Transverse colon (tissue), 4 donors: ENCODE measurements at regions not wholly inside any gene's neighbourhood (a gene's known extent, or its start where the extent isn't known, plus 50 kb on each side); places are given as distances from the start of the nearest gene placed in this dataset.

ENCODE experiments used
- DNase-seq: peaks from one replicate; pipeline ENCODE4 v3.0.0-alpha.2; 2019
- H3K27ac ChIP-seq, 4 donors: fragments of 200-600 bp; sonication (generic); 2 replicates each; pipeline ENCODE4 v1.5.1; 2016 to 2018; ENCODE audit warnings: inconsistent platforms in 4 of 4
- H3K27me3 ChIP-seq: fragments of 200-600 bp; sonication (generic); 2 replicates; pipeline ENCODE4 v1.5.1; 2017; ENCODE audit warnings: inconsistent platforms
- H3K36me3 ChIP-seq, 4 donors: fragments of 200-600 bp; sonication (generic); 2 replicates each; pipeline ENCODE4 v1.5.1; 2017 to 2019; ENCODE audit warnings: inconsistent platforms in 4 of 4
- H3K4me1 ChIP-seq, 4 donors: fragments of 200-600 bp; sonication (generic); 2 replicates each; pipeline ENCODE4 v1.5.1; 2017 to 2020; ENCODE audit warnings: inconsistent platforms in 4 of 4
- H3K4me3 ChIP-seq, 4 donors: fragments of 200-600 bp; sonication (generic); 1 replicate in 1 of 4; 2 replicates in 3 of 4; pipeline versions ENCODE4 v1.5.1 to v1.6.1; 2017 to 2019; ENCODE audit warnings: inconsistent platforms in 4 of 4
- H3K9me3 ChIP-seq, 2 donors: fragments of 200-600 bp; sonication (generic); 2 replicates each; pipeline ENCODE4 v1.5.1; 2017 to 2019; ENCODE audit warnings: inconsistent platforms in 2 of 2
- EP300 ChIP-seq: sonication (generic); formaldehyde crosslinking; IDR thresholded peaks from one replicate; pipeline ENCODE4 v1.6.1; 2017; ENCODE audit warnings: antibody characterized with exemption, low read depth
- POLR2A ChIP-seq: fragments of 450-650 bp; IDR thresholded peaks from one replicate; pipeline ENCODE4 v1.6.1; 2016; ENCODE audit warnings: antibody characterized with exemption, mild to moderate bottlenecking, moderate library complexity
- POLR2AphosphoS5 ChIP-seq, 3 donors: sonication (generic); formaldehyde crosslinking; IDR thresholded peaks; one replicate each; pipeline ENCODE4 v1.6.1; 2016; ENCODE audit warnings: antibody characterized with exemption in 3 of 3
- WGBS, 2 donors: methylation state at CpG; one replicate each; pipeline ENCODE4 v1.1.5; 2018; ENCODE audit warnings: low coverage in 1 of 2; 5-methylcytosine and 5-hydroxymethylcytosine counted together
- in situ Hi-C, 4 donors: fragments of 200-750 bp; cut with MboI; loops; one replicate each; pipeline versions ENCODE4 v1.15.0 to v1.15.1; 2017; ENCODE audit warnings: low sequenced_read_pairs in 3 of 4, low pct_ligation_motif_present in 1 of 4, low pct_unique_long_range_greater_than_20kb in 1 of 4
- intact Hi-C: fragments of 100-400 bp; cut with DNase I; formaldehyde crosslinking; loops from one replicate; pipeline ENCODE4 v1.15.1; 2023; ENCODE audit warnings: low total_unique reads
- TF ChIP-seq, protein P1 (sequence below), 5 experiments: fragments of 200-600 bp in 3 of 5; fragments of 450-650 bp in 2 of 5; sonication (generic) in 3 of 5; IDR thresholded peaks; 1 replicate in 2 of 5; 2 replicates in 3 of 5; pipeline ENCODE4 v1.5.1; 2016 to 2017; ENCODE audit warnings: antibody characterized with exemption in 5 of 5, inconsistent platforms in 3 of 5, mild to moderate bottlenecking in 2 of 5, moderate library complexity in 1 of 5

DNA sequence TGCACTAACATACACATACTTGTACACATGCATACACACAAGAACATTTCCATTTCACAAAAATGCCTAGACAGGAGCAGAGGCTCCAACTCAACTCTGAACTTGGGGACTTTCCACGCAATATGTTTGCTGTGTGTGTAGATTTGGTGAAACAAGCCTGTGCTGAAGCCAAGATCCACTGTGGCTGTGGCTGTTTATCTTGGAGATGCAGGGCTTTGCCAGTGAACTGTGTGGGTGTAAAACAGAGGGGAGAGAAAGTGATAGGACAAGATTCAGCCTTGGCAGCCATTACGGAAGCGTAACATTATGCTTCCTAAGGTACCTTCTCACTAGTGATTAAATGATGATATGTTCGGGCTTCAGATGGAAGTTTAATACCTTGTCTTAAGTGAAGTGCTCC lies 73.2 kb upstream of the MBNL2 start:
- Histone ChIP-seq H3K36me3 (no peaks in the 10 kb centered on the region), H3K27ac (no peak overlapping the region), H3K4me1 (peaks cover 0 to under 1% (median 0%) of the 10 kb centered on the region in 4 donors), H3K9me3 (no peaks in the 10 kb centered on the region), H3K27me3 (no peaks in the 10 kb centered on the region), H3K4me3 (no peak overlapping the region)
- no peak for TF ChIP-seq POLR2A
- TF ChIP-seq, protein P1, sequence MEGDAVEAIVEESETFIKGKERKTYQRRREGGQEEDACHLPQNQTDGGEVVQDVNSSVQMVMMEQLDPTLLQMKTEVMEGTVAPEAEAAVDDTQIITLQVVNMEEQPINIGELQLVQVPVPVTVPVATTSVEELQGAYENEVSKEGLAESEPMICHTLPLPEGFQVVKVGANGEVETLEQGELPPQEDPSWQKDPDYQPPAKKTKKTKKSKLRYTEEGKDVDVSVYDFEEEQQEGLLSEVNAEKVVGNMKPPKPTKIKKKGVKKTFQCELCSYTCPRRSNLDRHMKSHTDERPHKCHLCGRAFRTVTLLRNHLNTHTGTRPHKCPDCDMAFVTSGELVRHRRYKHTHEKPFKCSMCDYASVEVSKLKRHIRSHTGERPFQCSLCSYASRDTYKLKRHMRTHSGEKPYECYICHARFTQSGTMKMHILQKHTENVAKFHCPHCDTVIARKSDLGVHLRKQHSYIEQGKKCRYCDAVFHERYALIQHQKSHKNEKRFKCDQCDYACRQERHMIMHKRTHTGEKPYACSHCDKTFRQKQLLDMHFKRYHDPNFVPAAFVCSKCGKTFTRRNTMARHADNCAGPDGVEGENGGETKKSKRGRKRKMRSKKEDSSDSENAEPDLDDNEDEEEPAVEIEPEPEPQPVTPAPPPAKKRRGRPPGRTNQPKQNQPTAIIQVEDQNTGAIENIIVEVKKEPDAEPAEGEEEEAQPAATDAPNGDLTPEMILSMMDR (IDR thresholded peaks at IDR 0.05), result no peak
- TF ChIP-seq POLR2AphosphoS5 (IDR thresholded peaks at IDR 0.05), result no peak
- whole genome bisulfite sequencing, 2 donors, result 88 to 94% methylated on average over 3 to 4 of the region's 4 CpGs
- in situ Hi-C loops, result no loop called here
- no peak for DNase-seq
- intact Hi-C loops, result no loop called here

DNA sequence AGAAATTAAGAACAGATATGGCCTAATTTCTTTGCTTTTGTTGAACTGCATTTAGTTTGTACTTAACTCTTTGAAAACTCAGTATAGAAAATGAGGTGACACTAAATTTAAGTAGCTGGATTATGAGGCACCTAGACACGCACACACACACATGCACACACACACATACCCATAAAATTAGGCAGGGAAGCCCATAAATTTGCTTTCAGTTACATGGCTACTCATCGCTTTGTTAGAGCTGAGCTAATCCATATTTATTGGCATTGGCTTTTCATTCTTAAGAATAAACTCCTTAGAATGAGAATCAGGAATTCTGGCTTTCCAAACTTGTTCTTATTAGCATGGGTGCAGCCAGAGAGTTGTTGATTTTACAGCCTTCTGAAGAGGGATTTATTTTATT lies 61.7 kb upstream of the MBNL2 start:
- no peaks in the 10 kb centered on the region for H3K36me3 ChIP-seq
- in situ Hi-C loops, result no loop called here
- intact Hi-C loops, result no loop called here
- DNase-seq, result no peak
- peaks cover 0 to 2% (median 0%) of the 10 kb centered on the region in 4 donors for H3K4me1 ChIP-seq
- no peak overlapping the region for H3K4me3 ChIP-seq
- 84 to 98% methylated on average over 2 of the region's 2 CpGs for WGBS, 2 donors
- H3K27ac ChIP-seq, result no peak overlapping the region
- no peaks in the 10 kb centered on the region for H3K9me3 ChIP-seq
- TF ChIP-seq, protein P1 (IDR thresholded peaks at IDR 0.05), result no peak
- TF ChIP-seq POLR2AphosphoS5 (IDR thresholded peaks at IDR 0.05) (no peak), EP300 (no peak), POLR2A (no peak)
- no peaks in the 10 kb centered on the region for H3K27me3 ChIP-seq

DNA sequence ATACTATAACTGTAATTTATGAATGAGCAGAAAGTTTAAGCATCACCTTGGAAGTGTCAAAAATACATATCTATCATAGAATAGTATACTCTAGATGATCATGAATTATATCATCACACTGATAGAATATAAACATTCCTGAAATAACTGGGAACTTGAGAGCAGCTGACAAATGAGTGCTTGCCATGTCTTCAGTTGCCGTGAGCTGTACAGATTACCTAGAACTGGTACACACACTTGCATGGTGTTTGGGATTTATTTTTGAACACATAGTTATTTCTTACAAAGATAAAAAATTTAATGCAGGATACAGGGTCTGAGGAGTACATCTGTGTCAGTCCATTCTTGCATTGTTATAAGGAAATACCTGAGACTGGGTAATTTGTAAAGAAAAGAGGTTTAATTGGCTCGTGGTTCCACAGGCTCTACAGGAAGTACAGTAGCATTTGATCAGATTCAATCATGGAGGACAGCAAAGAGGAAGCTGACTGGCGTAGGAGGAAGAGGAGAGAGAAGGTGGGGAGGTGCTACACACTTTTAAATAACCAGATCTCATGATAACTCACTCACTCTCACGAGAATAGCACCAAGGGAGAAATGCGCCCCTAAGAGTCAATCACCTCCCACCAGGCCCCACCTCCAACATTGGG lies 60.4 kb upstream of the MBNL2 start:
- 85 to 93% methylated on average over 3 to 5 of the region's 5 CpGs for WGBS, 2 donors
- H3K4me1 ChIP-seq, result peaks cover 0 to 8% (median 0%) of the 10 kb centered on the region in 4 donors
- H3K36me3 ChIP-seq, result no peaks in the 10 kb centered on the region
- no peak overlapping the region for H3K27ac ChIP-seq
- DNase-seq, result no peak
- intact Hi-C loops, result no loop called here
- H3K27me3 ChIP-seq, result no peaks in the 10 kb centered on the region
- H3K9me3 ChIP-seq, result no peaks in the 10 kb centered on the region
- in situ Hi-C loops, result no loop called here
- TF ChIP-seq POLR2A, result no peak
- no peak overlapping the region for H3K4me3 ChIP-seq

DNA sequence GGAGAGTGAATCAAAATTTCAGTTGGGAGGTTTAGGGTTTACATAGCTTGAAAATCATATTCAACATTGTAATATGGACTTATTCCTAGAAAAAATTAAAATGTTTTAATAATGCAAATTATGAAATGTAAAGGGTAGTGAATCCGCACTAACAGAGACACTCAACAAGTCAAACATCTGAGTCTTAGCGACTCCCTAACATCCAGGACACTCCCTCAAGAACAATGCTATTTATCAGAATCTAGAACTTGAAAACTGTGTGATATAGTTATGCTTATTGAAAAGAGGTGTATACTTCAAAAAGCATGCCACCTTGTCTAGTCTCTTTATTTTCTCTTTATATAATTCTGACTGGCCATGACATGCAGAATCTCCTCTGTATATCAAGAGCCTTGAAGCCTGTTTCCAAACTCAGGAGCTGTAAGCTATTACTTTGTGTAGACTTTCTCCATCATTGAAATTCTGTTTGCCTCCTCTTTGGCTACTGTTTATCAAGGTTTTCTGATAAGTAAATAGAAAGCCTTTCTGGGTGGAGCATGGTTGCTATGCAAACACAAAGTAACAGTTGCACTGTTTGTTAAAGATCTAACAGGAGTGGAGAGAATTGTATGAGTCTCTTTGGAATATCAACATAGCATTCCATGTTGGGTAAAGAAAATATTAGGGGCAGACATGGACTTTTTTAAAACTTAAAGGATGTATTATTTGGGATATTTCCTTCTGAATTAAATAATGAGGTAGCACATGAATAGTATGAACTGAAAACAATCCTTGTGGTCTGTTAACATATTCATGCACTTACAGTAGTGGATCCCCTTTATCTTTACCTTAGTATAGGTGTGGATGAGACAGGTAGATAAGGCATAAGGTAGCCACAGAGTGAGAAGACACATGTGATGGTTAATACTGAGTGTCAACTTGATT lies 56.4 kb upstream of the MBNL2 start:
- in situ Hi-C loops (no loop called here), intact Hi-C loops (no loop called here)
- Histone ChIP-seq H3K4me3 (no peak overlapping the region), H3K4me1 (peaks cover 0 to 8% (median 0%) of the 10 kb centered on the region in 4 donors), H3K9me3 (no peaks in the 10 kb centered on the region), H3K36me3 (no peaks in the 10 kb centered on the region), H3K27me3 (no peaks in the 10 kb centered on the region), H3K27ac (peak overlapping the region in 1 of 4 donors; percentile 37)
- WGBS, 2 donors, result 94 to 100% methylated on average over 2 of the region's 2 CpGs
- TF ChIP-seq, protein P1 (IDR thresholded peaks at IDR 0.05), result no peak
- TF ChIP-seq POLR2A (no peak), EP300 (no peak), POLR2AphosphoS5 (IDR thresholded peaks at IDR 0.05) (no peak)
- no peak for DNase-seq
